H1 (cell line): ENCODE measurements at regions not wholly inside any gene's neighbourhood (a gene's known extent, or its start where the extent isn't known, plus 50 kb on each side); places are given as distances from the start of the nearest gene placed in this dataset.

Source experiments
- CEBPB ChIP-seq: IDR thresholded peaks from 2 replicates; pipeline ENCODE4 v1.6.1; 2012; ENCODE audit warnings: low read depth, low read length
- CHD2 ChIP-seq: IDR thresholded peaks from 2 replicates; pipeline ENCODE4 v1.6.1; 2012; ENCODE audit warnings: low read length, improper control_type of control experiment
- EP300 ChIP-seq, 2 experiments: IDR thresholded peaks; 1 replicate in 1 of 2; 2 replicates in 1 of 2; pipeline ENCODE4 v1.6.1; 2011 to 2012; ENCODE audit warnings: low read depth in 2 of 2, low read length in 2 of 2, mild to moderate bottlenecking in 2 of 2, borderline replicate concordance in 1 of 2, inconsistent platforms in 1 of 2, moderate library complexity in 1 of 2
- EZH2 ChIP-seq: fragments of 200-600 bp; sonication (generic); IDR thresholded peaks from 2 replicates; pipeline ENCODE4 v1.7.1; 2012; ENCODE audit warnings: low read depth, mild to moderate bottlenecking, moderate library complexity, low read length, inconsistent platforms; ENCODE audit not compliant: severe bottlenecking
- GABPA ChIP-seq: IDR thresholded peaks from 2 replicates; pipeline ENCODE4 v1.6.1; 2011; ENCODE audit warnings: mild to moderate bottlenecking, low read length, moderate library complexity, borderline replicate concordance; ENCODE audit not compliant: insufficient read depth
- POLR2AphosphoS5 ChIP-seq: IDR thresholded peaks from 2 replicates; pipeline ENCODE4 v1.6.1; 2011; ENCODE audit warnings: low read depth, low read length
- RFX5 ChIP-seq: IDR thresholded peaks from 2 replicates; pipeline ENCODE4 v1.6.1; 2011; ENCODE audit warnings: low read depth, low read length, improper control_type of control experiment, borderline replicate concordance
- SIN3A ChIP-seq, 2 experiments: IDR thresholded peaks in 1 of 2; conservative IDR thresholded peaks in 1 of 2; 2 replicates each; pipeline ENCODE4 v1.6.1; 2011 to 2012; ENCODE audit warnings: low read length in 2 of 2, improper control_type of control experiment in 1 of 2, low read depth in 1 of 2, mild to moderate bottlenecking in 1 of 2
- SP2 ChIP-seq: IDR thresholded peaks from 2 replicates; pipeline ENCODE4 v1.6.1; 2012; ENCODE audit warnings: mild to moderate bottlenecking, low read length, inconsistent platforms
- SUZ12 ChIP-seq: fragments of 200-600 bp; sonication (generic); IDR thresholded peaks from 2 replicates; pipeline ENCODE4 v1.6.1; 2012; ENCODE audit warnings: mild to moderate bottlenecking, inconsistent platforms, low read length, moderate library complexity, mixed read lengths
- TF ChIP-seq, protein P1 (sequence below), 3 experiments: IDR thresholded peaks; 1 replicate in 2 of 3; 2 replicates in 1 of 3; pipeline versions ENCODE4 v1.5.1 to v1.6.1; 2011; ENCODE audit warnings: low read length in 3 of 3, mild to moderate bottlenecking in 3 of 3, inconsistent platforms in 2 of 3, low read depth in 1 of 3, moderate library complexity in 1 of 3; ENCODE audit not compliant: insufficient read depth in 1 of 3; ENCODE audit errors: control extremely low read depth in 1 of 3

DNA sequence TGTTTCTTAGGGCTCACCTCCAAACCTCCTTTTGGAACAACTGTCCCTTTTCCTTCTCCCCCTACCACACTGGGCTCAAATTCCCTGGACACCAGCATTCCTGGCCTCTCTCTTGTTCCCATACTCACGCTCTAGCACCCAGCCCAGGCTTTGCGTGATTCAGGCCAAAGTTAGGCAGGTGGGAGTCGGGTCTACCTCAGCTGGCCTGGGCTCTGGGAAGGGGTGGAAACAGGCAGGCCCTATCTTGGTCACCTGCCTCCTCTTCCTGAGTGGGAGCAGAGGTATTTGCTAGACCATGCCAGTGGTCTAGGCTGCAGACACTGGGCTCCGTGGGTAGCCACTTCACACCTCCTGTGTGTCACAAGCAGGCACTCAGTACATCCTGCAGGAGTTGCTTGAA, 211.1 kb upstream of the MAMLD1 start:
- TF ChIP-seq, protein P1, sequence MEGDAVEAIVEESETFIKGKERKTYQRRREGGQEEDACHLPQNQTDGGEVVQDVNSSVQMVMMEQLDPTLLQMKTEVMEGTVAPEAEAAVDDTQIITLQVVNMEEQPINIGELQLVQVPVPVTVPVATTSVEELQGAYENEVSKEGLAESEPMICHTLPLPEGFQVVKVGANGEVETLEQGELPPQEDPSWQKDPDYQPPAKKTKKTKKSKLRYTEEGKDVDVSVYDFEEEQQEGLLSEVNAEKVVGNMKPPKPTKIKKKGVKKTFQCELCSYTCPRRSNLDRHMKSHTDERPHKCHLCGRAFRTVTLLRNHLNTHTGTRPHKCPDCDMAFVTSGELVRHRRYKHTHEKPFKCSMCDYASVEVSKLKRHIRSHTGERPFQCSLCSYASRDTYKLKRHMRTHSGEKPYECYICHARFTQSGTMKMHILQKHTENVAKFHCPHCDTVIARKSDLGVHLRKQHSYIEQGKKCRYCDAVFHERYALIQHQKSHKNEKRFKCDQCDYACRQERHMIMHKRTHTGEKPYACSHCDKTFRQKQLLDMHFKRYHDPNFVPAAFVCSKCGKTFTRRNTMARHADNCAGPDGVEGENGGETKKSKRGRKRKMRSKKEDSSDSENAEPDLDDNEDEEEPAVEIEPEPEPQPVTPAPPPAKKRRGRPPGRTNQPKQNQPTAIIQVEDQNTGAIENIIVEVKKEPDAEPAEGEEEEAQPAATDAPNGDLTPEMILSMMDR (IDR thresholded peaks at IDR 0.05; ENCODE audit: control extremely low read depth in 1 of 3, insufficient read depth in 1 of 3, low read depth in 1 of 3, low read length in 3 of 3): no peak
- TF ChIP-seq CHD2: no peak
- no peak for TF ChIP-seq SIN3A (conservative IDR thresholded peaks at IDR 0.05 in 1 of 2, IDR thresholded peaks at IDR 0.05 in 1 of 2; ENCODE audit: low read depth in 1 of 2, low read length in 2 of 2)
- TF ChIP-seq EZH2: no peak
- no peak for TF ChIP-seq GABPA
- no peak for TF ChIP-seq POLR2AphosphoS5
- TF ChIP-seq RFX5: no peak
- no peak for TF ChIP-seq CEBPB
- no peak for TF ChIP-seq EP300 (IDR thresholded peaks at IDR 0.05; ENCODE audit: borderline replicate concordance in 1 of 2, low read depth in 2 of 2, low read length in 2 of 2)
- TF ChIP-seq SUZ12: no peak
- no peak for TF ChIP-seq SP2
